Uterus (tissue), 2 donors: ENCODE measurements at regions not wholly inside any gene's neighbourhood (a gene's known extent, or its start where the extent isn't known, plus 50 kb on each side); places are given as distances from the start of the nearest gene placed in this dataset.

ENCODE experiments used
- POLR2A ChIP-seq, 2 donors: fragments of 450-650 bp; IDR thresholded peaks; one replicate each; pipeline ENCODE4 v1.6.1; 2016; ENCODE audit warnings: antibody characterized with exemption in 2 of 2, mild to moderate bottlenecking in 1 of 2, moderate library complexity in 1 of 2
- TF ChIP-seq, protein P1 (sequence below), 4 experiments: fragments of 200-600 bp in 2 of 4; fragments of 450-650 bp in 2 of 4; sonication (generic) in 2 of 4; IDR thresholded peaks; one replicate each; pipeline ENCODE4 v1.5.1; 2016 to 2019; ENCODE audit warnings: antibody characterized with exemption in 4 of 4, mild to moderate bottlenecking in 2 of 4, moderate library complexity in 1 of 4

GRCh38 chr6:18579166-18579565 is 192.0 kb downstream of the RNF144B start:
- TF ChIP-seq, protein P1, sequence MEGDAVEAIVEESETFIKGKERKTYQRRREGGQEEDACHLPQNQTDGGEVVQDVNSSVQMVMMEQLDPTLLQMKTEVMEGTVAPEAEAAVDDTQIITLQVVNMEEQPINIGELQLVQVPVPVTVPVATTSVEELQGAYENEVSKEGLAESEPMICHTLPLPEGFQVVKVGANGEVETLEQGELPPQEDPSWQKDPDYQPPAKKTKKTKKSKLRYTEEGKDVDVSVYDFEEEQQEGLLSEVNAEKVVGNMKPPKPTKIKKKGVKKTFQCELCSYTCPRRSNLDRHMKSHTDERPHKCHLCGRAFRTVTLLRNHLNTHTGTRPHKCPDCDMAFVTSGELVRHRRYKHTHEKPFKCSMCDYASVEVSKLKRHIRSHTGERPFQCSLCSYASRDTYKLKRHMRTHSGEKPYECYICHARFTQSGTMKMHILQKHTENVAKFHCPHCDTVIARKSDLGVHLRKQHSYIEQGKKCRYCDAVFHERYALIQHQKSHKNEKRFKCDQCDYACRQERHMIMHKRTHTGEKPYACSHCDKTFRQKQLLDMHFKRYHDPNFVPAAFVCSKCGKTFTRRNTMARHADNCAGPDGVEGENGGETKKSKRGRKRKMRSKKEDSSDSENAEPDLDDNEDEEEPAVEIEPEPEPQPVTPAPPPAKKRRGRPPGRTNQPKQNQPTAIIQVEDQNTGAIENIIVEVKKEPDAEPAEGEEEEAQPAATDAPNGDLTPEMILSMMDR (IDR thresholded peaks at IDR 0.05) = no peak
- TF ChIP-seq POLR2A (IDR thresholded peaks at IDR 0.05) = no peak
